GM18502 (cell line): ENCODE measurements at regions not wholly inside any gene's neighbourhood (a gene's known extent, or its start where the extent isn't known, plus 50 kb on each side); places are given as distances from the start of the nearest gene placed in this dataset.
"Not testable (repeated sequence)": the region's sequence is repeated elsewhere in the genome, so short reads cannot be mapped to it uniquely, and the experiment has no call there.

ENCODE experiments used
- ATAC-seq: cut with Tn5 transposase; IDR thresholded peaks from one replicate; pipeline ENCODE4 v1.9.1; 2021; ENCODE audit warnings: mild to moderate bottlenecking; ENCODE audit not compliant: unreplicated experiment, poor library complexity

DNA sequence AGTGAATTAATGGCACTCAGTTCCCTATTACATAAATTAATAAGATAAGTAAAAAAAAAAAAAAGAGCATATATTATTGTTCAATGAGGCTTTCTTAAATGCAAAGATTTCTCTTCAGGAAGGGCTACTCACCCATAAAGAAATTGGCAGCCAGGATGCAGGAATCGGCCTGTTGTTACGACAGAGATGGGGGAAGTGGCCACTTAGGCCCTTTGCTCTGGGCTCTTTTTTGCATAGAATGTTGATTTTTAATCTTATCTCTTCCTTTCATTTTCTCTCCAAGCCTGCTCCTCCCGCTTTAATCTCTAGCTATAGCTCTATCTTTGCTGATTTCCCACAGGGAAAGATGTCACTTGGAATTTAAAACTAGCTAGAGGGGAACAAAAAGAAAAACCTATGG is 391.8 kb upstream of the CRIM1 start:
- no peak for ATAC-seq

DNA sequence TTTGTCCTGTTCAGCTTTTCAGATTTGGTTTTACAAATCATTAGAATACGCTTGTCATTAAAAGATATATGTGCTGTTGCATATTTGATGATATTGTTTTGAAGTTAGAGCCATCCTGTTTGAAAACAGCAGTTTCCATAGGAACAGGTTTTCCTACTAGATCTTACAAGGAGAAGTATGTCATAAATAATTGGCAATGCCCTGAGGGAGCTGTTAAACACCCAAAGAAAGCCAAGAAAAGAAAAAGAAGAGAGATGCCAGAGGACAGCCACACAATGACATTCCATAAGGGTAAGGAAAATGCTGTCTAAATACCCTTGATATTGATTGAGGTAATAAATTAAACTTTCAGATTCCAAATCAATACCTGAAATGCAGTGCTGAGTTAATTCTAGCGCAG is 392.2 kb upstream of the CRIM1 start:
- ATAC-seq: no peak

DNA sequence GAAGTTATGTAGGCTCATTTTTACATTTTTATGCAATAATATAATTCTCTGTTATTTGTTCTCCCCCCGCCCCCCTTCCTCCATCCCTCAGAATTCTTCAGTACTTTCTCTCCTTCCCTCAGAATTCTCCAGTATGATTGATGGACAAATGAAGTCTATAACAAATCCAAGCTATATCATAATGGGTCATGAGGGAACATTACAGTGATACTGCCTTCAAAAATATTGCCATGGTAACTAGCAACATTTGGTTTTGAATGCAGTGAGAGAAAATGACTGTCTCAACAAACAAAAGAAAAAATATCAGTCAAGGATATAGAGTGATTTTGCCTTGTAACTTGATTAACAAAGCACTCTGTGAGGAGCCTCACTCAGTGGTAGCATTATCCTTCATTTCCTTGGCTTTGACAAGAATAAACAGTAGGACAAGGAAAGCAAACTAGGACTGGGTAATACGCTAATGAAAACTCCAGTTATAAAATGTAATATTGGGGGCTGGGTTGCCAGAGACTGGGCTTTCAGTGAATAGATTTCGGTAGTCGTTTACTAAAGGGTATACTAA is 392.9 kb upstream of the CRIM1 start:
- ATAC-seq: no peak

DNA sequence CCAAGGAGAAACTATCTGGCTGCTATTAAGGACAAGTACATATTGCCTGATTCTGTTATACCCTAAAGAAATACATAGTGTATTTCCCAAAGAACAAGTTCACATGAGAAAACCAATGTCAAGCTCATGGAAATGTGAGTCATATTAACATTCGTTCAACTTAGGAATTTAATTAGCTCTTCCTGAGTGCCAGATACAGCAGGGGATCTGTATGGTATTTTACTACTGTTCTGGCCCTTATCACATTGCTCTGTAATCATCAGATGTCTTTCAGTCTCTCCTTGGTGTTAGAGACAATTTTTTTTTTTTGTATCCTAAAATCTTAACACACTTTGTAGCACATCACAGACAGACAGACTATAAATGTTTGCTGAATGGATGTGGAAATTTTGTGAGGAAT is 395.0 kb upstream of the CRIM1 start:
- ATAC-seq: no peak

GRCh38 chr2:35957053-35957452 is 398.5 kb upstream of the CRIM1 start:
- not testable (repeated sequence) for ATAC-seq

DNA sequence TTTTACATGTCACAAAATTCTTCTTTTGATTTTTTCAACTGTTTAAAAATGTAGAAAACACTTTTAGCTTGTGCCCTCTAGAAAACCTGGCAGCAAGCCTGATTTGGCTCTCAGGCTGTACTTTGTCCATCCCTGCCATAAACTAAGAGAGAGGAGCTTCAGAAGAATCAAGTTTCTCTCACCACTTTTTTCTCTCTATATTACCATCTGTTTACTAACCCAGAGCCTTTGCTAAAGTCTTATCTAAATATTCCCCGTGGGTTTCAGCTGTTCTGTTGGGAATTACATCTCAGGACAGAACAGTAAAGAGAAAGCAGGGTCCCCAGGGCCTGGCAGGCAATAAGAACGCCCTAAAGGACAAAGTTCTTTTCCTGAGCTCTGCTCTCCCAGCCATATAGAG is 409.1 kb upstream of the CRIM1 start:
- ATAC-seq: no peak

DNA sequence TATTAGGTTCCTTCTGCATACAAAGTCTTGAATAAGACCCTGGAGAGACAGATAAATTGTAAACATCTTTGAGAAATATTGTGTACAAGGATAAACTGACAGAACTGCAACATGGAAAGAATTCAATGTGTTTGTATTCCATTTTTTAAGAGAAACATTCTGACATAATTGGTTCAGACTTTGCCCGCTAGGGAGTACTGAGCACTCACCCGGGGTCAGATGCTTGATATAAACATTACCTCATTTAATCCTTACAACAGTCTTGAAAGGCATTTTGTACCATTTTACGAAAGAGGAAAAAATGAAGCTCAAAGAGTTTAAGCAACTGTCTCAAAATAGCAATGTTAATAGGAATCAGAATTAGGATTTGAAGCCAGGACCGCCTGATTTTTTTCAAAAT is 416.7 kb upstream of the CRIM1 start:
- ATAC-seq: no peak

DNA sequence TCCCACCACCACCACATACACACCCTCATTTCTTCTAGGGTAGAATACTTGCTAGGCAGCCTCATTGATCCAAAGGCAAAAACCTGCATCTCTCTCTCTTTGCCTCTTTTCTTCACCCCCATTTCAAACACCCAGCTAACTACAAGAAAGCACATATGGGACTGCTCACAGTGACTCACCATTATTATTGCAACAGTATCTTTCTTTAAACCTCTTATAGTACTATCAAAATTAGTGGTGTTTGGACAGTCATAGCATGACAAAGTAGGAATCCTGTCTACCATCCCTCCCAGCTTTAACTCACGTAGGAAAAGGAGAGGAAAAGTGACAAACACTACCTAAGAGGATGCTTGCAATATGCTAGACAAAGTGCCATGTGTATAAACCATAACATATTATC is 422.5 kb upstream of the CRIM1 start:
- ATAC-seq: no peak

GRCh38 chr2:35932276-35932963 is 423.2 kb upstream of the CRIM1 start:
- ATAC-seq: no peak

- ATAC-seq: no peak
Measured at GRCh38 chr2:35931626-35932025, 424.0 kb upstream of the CRIM1 start.

GRCh38 chr2:35931115-35931514 is 424.5 kb upstream of the CRIM1 start:
- ATAC-seq: no peak

DNA sequence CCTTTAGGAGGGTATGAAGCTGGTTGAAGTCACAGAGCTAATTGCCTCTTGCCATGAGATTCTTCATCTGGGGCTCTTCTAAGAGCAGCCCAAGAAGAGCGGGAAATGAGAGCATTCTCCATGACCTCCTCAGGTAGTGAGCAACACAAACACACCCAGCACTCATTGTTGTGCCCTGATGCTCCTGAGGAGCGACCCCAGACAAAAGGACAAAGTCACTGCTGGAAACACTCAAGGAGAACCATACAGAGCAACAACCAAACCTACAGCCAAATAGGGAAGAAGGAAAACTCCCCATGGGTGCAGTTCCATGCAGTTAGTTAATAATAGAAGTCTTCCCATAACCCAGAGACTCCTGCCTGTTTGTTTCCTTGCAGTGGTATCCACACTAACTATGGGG is 426.0 kb upstream of the CRIM1 start:
- no peak for ATAC-seq

GRCh38 chr2:35920061-35920460 is 435.5 kb upstream of the CRIM1 start:
- no peak for ATAC-seq

- ATAC-seq: no peak
Measured at GRCh38 chr2:35915261-35915660, 440.3 kb upstream of the CRIM1 start.

DNA sequence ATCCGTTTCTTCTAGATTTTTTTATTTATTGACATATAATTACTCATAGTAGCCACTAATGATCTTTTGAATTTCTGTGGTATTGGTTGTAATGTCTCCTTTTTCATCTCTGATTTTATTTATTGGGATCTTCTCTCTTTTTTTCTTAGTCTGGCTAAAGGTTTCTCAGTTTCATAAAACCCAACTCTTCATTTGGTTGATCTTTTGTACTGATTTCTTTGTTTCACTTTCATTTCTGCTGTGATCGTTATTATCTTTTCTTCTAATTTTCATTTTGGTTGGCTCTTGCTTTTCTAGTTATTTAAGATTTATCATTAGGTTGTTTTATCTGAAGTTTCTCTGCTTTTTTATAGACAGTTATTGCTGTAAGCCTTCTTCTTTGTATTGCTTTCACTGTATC is 463.6 kb upstream of the CRIM1 start:
- ATAC-seq: no peak

DNA sequence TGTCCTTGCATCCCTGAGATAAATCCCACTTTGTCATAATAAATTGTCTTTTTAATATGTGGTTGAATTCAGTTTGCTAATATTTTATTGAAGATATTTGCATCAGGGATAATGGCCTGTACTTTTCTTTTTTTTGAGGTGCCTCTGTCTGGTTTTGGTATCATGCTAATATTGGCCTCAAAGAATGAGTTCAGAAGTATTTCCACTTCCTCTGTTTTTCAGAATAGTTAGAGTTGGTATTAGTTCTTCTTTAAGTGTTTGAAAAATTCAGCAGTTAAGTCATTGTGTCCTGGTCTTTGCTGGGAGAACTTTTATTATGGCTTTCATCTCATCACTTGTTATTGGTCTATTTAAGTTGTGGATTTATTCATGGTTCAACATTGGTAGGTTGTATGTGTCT is 464.1 kb upstream of the CRIM1 start:
- ATAC-seq: no peak

DNA sequence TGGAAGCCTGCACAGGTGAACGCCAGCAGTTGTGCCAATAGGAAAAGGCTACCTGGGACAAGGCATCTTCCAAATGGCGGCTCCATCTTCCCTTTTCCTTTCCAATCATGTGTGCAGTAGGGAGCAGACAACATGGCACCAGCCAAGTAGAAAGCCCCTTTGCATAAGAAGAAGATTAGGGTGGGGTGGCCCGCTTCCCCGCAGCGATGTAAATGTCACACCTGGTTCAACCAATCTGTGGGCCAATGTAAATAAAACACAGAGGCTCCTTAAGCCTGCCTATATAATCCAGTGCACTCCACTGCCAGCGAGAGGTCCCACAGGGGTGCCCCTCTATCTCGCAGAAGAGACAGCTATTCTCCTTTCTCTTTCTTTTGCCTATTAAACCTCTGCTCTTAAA is 468.4 kb upstream of the CRIM1 start:
- ATAC-seq: no peak

DNA sequence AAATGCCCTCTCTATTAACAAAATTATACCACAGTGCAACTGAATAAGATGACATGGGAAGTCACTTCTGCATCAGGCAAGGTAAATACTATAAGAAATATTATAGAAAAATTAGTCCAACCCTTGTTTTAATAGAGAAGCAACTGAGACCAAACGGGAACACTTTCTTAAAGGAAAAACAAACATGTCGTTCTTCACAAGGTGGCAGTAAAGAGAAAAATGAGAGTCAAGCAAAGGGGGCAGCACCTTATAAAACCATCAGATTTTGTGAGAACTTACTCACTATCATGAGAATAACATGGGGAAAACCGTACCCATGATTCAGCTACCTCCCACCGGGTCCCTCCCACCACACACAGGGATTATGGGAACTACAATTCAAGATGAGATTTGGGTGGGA is 481.7 kb upstream of the CRIM1 start:
- ATAC-seq: no peak

- ATAC-seq: no peak
Measured at GRCh38 chr2:35871672-35872071, 483.9 kb upstream of the CRIM1 start.

DNA sequence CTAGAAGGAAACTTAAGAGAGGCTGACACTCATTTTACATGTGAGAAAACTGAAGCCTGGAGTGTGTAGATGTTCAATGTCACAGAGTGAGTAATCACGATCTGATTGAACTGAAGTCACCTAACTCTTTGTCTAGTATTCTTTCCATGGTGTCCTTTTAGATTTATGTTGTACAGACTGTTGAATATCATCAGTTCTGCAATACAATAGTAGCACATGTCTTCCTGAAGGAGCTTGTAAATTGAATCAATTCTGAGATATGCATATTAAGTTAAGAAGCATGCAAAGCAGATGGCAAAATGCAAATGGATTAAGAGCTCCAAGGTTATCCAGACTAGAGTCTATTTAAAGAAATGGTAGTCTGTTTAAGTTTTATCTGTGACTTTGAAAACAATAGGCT is 484.9 kb upstream of the CRIM1 start:
- no peak for ATAC-seq

- ATAC-seq: no peak
Measured at GRCh38 chr2:35864141-35864540, 491.4 kb upstream of the CRIM1 start.

GRCh38 chr2:35858216-35858615 is 497.4 kb upstream of the CRIM1 start:
- ATAC-seq: no peak

- ATAC-seq: no peak
Measured at GRCh38 chr2:35857498-35857897, 498.1 kb upstream of the CRIM1 start.
